Fibroblast of peridontal ligament (primary cell): ENCODE measurements at regions not wholly inside any gene's neighbourhood (a gene's known extent, or its start where the extent isn't known, plus 50 kb on each side); places are given as distances from the start of the nearest gene placed in this dataset.
A peak's percentile ranks its signal among the peaks of the same experiment; 100 is the strongest.
"Not testable (repeated sequence)": the region's sequence is repeated elsewhere in the genome, so short reads cannot be mapped to it uniquely, and the experiment has no call there.

ENCODE experiments used
- DNase-seq: peaks from one replicate; pipeline ENCODE4 v3.0.0-alpha.2; 2010; ENCODE audit errors: extremely low read depth

- peak; percentile 70 for DNase-seq
Observed at GRCh38 chr6:11384531-11385309, 152.3 kb upstream of the NEDD9 start.

- no peak for DNase-seq
Observed at GRCh38 chr6:11381801-11382513, 149.5 kb upstream of the NEDD9 start.

DNA sequence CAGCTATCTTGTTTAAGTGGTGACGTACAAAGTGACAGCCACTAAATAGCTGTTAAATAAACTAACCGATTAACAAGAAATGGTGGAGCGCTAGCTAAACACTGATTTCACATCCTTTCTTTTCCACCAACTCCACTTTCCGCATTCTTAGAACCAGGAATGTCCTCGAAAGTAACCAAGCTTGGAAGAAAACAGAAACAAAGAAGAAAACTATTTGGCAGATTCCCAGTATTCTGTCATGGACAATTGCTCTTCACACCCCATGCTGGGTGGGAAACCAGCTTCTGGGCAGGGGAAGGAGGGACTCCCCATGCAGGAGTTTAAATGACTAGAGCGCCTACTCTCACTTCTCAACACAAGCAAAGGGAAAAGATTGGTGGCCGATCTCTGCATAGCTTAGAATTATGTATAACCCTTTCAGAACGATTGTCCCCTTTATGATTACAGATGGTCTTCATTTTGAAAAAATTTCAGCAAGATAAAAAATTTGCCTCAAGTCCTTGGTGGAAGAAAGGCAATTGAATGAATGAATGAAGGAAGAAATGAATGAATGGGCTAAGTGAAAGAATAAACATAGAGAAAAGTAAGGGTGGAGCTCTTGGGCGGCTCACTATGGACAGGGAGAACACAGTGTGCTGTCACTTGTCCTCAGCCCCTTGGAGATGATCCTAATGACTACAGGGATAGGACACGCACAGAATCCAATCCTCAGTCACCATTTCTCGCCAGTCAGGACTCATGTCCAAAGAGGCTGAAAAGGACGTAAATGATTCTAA, 148.7 kb upstream of the NEDD9 start:
- DNase-seq: no peak

DNA sequence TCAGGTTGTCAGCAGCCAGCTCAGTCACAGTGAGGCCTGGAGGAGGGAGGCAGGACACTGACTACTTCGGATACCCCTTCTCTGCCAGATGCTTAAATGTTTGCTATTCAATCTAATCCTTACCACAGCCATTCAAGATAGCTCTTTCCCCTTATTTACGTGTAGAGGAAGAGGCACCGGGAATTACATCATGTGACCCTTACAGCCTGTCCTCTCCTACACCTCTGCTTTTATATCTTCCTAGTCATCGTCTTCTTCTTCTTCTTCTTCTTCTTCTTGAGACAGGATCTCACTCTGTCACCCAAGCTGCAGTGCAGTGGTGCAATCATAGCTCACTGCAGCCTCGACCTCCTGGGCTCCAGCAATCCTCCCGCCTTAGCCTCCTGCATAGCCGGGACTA, 148.1 kb upstream of the NEDD9 start:
- no peak for DNase-seq

GRCh38 chr6:11379805-11380204, 147.3 kb upstream of the NEDD9 start:
- DNase-seq: no peak

GRCh38 chr6:11378639-11379038, 146.2 kb upstream of the NEDD9 start:
- no peak for DNase-seq

GRCh38 chr6:11374036-11375010, 141.9 kb upstream of the NEDD9 start:
- DNase-seq: no peak

DNA sequence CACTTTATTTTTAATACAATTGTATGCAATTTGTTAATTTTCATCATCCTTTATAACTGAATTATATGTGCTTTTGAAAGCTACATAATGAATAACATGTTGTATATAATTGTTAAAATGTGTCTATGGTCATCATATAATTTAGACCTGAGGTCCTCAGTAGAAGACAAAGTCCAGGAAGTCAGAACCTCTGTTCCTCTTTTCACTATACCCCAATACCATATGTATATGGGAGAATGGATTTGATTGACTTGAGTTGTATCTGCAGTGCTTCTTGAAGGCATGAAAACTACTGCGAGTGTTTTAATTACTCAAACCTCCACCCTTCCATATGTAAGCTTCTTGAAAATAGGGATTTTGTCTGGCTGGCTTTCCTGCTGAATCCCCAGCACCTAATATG, 140.7 kb upstream of the NEDD9 start:
- no peak for DNase-seq

GRCh38 chr6:11372186-11372790, 139.8 kb upstream of the NEDD9 start:
- not testable (repeated sequence) for DNase-seq

DNA sequence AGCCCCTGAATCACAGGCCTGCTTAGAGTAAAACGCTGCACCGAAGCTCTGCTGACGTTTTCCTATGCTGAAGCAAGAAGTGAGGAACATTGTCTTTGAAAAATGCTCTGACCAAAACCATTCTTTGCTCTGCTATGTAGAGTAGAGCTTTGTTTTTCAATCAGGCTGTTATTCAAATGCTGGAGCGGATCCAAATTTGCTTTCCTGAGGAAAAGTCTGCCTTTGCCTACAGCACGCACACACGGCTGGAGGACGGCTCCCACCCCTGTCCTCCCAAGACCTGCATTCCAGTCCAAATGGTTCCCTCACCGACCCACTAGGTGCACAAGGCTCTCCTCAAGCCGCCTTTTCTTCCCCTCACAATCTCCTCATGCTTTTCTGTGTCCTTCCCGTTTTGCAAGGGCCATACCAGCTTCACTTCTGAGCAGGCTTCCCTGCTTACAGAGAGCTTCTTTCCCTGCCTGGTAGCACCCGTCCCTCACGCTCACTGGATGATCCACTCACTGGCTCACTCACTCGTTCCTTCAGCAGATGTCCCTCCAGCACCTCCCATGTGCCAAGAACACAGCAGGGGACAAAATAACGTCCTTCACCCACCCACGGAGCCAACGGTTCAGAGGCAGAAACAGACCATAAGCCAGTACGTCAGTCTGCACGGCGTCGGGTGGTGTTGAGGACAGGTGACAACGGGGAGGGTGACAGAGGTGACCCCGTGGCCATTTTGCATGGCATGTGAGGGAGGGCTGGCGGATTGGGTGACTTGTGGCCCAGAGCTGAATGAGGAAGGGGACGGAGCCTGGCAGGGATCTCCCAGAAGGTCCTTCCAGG, 137.9 kb upstream of the NEDD9 start:
- DNase-seq: peak; percentile 19

DNA sequence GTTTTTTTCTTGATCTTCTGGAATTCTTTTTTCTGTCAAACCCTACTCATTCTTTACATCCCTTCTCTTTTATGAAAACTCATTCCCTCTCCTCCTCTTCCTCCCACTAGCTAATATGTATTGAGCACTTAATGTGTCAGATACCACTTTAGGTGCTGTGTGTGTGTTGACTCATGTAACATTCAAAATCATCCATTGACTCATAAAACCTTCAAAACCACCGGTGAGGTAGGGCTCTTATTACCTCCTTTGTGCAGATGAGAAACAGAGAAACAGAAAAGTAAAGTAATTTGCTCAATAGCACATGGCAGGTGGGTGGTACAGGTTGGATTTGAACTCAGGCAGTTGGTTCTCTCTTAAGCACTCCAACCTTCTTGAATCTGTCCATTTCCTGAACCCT, 136.3 kb upstream of the NEDD9 start:
- no peak for DNase-seq

DNA sequence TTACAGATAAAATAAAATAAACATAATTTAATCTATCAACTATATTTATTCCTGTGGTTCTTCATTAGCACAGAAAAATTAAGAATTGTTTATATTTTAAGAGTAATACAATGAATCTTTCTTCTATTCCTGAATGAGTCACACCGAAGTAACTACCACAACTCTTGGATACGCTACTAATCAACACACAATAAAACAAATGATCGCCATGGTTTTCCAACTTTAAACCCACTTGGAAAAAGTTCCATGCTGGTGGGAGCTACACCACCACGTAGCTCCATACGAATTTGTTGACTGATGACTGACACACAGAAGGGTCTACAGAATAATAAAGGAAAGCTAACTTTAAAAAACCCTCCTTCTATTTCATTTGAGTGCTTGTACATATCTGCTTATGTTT, 135.8 kb upstream of the NEDD9 start:
- DNase-seq: no peak

GRCh38 chr6:11367638-11368199, 135.3 kb upstream of the NEDD9 start:
- DNase-seq: no peak

GRCh38 chr6:11366934-11367637, 134.6 kb upstream of the NEDD9 start:
- DNase-seq: no peak

GRCh38 chr6:11366183-11366933, 133.9 kb upstream of the NEDD9 start:
- no peak for DNase-seq

DNA sequence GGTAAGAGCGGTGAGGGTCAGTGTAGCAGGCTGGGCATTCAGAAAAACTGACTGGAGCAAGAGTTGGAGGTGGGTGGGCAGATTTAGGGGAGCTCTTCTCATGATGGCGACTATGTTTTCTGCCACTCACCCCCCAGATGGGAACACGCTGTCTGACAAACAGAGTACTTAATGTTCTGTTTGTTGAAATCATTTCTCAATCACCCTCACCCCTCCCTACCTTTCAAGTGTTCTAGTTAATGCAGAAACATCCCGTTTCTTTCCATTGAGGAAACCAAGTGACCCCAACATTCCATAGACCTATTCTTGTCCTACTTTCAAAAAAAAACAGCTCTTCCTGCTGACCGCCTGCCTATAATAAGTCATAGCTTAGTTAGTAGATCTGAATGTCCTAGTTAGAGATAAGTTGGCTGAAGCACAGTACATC, 132.5 kb upstream of the NEDD9 start:
- DNase-seq: no peak

DNA sequence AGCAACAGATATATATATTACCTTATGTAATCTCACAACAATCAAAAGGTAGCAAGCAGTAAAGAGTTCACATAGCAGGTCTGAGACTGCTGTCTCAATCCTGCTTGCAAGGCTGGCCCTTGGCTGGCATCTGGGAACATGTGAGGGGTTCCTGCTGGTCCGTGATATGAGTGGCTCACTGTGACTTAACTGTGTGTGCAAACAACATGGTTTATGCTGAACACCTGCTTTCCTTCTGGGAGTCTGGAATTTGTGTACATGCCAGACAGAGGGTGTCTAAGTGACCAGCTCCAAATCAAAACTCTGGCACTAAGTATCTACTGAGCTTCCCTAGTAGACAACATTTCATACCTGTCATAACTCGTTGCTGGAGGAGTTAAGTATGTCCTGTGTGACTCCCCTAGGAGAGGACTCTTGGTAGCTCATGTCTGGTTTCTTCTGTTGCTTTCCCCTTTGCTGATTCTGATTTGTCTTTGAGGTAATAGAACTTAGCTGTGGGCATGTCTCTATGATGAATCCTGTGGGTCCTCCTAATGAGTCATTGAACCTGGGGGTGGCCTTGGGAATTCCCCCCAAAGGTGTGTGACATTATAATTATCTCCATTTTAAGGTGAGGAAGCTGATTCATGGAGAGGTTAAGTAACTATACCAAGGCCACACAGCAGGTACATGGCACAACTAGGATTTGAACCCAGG, 131.6 kb upstream of the NEDD9 start:
- no peak for DNase-seq

DNA sequence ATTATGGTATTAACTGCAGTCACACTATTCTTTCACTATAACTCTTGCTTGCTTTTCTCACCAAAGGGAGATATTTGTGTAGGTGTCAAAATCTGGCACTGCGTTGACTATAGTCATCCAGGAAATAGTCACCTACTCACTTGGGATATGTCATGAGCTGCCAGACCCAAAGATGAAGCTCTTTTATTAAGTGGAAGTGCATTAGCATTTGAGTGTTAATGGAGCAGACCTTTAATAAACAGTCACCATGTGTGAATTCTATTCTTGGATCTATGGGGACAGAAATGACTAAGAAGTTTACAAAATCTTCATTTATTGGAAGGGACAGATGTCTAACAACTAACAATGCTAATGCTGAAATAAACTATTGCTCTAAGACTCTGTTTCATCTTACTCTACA, 130.1 kb upstream of the NEDD9 start:
- no peak for DNase-seq
